Gastroesophageal sphincter (tissue), 3 donors: ENCODE measurements at regions not wholly inside any gene's neighbourhood (a gene's known extent, or its start where the extent isn't known, plus 50 kb on each side); places are given as distances from the start of the nearest gene placed in this dataset.

Experiments
- EP300 ChIP-seq: sonication (generic); formaldehyde crosslinking; IDR thresholded peaks from one replicate; pipeline ENCODE4 v1.6.1; 2017; ENCODE audit warnings: antibody characterized with exemption, mild to moderate bottlenecking
- POLR2A ChIP-seq, 2 donors: fragments of 450-650 bp; IDR thresholded peaks; one replicate each; pipeline ENCODE4 v1.6.1; 2017; ENCODE audit warnings: antibody characterized with exemption in 2 of 2, mild to moderate bottlenecking in 2 of 2, moderate library complexity in 1 of 2
- POLR2AphosphoS5 ChIP-seq: sonication (generic); formaldehyde crosslinking; IDR thresholded peaks from one replicate; pipeline ENCODE4 v1.6.1; 2017; ENCODE audit warnings: antibody characterized with exemption
- TF ChIP-seq, protein P1 (sequence below), 4 experiments: fragments of 200-600 bp in 2 of 4; fragments of 450-650 bp in 2 of 4; sonication (generic) in 1 of 4; IDR thresholded peaks; one replicate each; pipeline ENCODE4 v1.5.1; 2017 to 2019; ENCODE audit warnings: antibody characterized with exemption in 4 of 4, mild to moderate bottlenecking in 2 of 4, moderate library complexity in 2 of 4

DNA sequence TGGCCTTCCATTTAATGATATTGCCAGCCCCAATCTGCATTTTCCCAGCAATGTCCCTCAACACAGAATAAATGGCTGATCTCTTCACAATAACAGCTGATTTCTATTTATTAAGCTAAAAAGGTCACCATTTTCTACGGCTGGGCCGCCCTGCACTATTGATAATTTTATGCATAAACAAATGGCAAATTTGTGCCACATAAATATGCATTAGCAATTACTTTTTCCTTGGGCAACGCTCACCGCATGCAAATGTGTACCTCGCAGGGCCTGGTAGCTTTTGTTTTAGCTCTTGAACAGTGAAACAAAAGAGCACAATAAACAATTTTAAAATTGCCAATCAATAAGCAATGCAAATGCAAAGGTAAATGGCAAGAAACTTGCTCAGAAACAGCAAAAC is 331.9 kb upstream of the SOX5 start:
- TF ChIP-seq, protein P1, sequence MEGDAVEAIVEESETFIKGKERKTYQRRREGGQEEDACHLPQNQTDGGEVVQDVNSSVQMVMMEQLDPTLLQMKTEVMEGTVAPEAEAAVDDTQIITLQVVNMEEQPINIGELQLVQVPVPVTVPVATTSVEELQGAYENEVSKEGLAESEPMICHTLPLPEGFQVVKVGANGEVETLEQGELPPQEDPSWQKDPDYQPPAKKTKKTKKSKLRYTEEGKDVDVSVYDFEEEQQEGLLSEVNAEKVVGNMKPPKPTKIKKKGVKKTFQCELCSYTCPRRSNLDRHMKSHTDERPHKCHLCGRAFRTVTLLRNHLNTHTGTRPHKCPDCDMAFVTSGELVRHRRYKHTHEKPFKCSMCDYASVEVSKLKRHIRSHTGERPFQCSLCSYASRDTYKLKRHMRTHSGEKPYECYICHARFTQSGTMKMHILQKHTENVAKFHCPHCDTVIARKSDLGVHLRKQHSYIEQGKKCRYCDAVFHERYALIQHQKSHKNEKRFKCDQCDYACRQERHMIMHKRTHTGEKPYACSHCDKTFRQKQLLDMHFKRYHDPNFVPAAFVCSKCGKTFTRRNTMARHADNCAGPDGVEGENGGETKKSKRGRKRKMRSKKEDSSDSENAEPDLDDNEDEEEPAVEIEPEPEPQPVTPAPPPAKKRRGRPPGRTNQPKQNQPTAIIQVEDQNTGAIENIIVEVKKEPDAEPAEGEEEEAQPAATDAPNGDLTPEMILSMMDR (IDR thresholded peaks at IDR 0.05): no peak
- TF ChIP-seq EP300 (no peak), POLR2A (IDR thresholded peaks at IDR 0.05) (no peak), POLR2AphosphoS5 (no peak)
